ENCODE measurements at regions not wholly inside any gene's neighbourhood (a gene's known extent, or its start where the extent isn't known, plus 50 kb on each side); places are given as distances from the start of the nearest gene placed in this dataset.

DNA sequence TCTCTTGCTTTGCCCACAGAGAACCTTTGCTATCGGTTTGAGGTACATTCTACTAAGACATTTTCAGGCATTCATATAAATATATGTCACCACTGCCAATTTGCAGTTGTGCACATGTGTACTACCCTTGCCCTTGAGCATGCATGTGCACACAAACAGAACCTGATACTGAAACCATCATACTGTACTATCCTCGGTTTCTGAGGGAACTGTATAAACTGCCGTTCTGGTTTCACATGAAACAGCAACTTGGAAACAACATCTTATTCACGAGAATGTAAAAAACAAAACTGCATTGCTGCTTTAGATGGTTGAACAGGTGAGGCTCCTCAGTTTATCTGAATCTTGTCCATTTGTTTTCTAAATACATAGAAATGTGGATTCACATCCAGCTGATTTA lies 151.2 kb upstream of the TMEM170B start:
- no peaks in the 10 kb centered on the region for H3K9me3 ChIP-seq (ENCODE audit: insufficient read depth, low read length, severe bottlenecking)
- no peak for DNase-seq
- H3K4me1 ChIP-seq (ENCODE audit: insufficient read depth, low read length) = peaks cover 19% of the 10 kb centered on the region
- no peak overlapping the region for H3K27ac ChIP-seq (ENCODE audit: low read length)
- H3K4me3 ChIP-seq (ENCODE audit: low read depth in 1 of 2, low read length in 2 of 2) = no peak overlapping the region
- no peak overlapping the region for H3K9ac ChIP-seq (ENCODE audit: low read depth, low read length)
- peaks cover 5% of the 10 kb centered on the region; the same call in 1 of the 2 replicates for H3K79me2 ChIP-seq (ENCODE audit: insufficient read depth, low read length)
- no peak overlapping the region for H2AFZ ChIP-seq (ENCODE audit: low read depth, low read length)
- no peak for TF ChIP-seq EZH2 (IDR thresholded peaks at IDR 0.05; ENCODE audit: borderline replicate concordance, low read depth, low read length, severe bottlenecking)
- TF ChIP-seq, protein P1, sequence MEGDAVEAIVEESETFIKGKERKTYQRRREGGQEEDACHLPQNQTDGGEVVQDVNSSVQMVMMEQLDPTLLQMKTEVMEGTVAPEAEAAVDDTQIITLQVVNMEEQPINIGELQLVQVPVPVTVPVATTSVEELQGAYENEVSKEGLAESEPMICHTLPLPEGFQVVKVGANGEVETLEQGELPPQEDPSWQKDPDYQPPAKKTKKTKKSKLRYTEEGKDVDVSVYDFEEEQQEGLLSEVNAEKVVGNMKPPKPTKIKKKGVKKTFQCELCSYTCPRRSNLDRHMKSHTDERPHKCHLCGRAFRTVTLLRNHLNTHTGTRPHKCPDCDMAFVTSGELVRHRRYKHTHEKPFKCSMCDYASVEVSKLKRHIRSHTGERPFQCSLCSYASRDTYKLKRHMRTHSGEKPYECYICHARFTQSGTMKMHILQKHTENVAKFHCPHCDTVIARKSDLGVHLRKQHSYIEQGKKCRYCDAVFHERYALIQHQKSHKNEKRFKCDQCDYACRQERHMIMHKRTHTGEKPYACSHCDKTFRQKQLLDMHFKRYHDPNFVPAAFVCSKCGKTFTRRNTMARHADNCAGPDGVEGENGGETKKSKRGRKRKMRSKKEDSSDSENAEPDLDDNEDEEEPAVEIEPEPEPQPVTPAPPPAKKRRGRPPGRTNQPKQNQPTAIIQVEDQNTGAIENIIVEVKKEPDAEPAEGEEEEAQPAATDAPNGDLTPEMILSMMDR (IDR thresholded peaks at IDR 0.05; ENCODE audit: borderline replicate concordance, extremely low read depth, low read length, poor library complexity, severe bottlenecking) = no peak
- no peaks in the 10 kb centered on the region for H3K27me3 ChIP-seq (ENCODE audit: insufficient read depth, low read length, poor library complexity)
- no peak overlapping the region for H3K4me2 ChIP-seq (ENCODE audit: insufficient read depth, low read length)
- no peaks in the 10 kb centered on the region for H3K36me3 ChIP-seq (ENCODE audit: insufficient read depth, low read length)
- no peak for ATAC-seq (ENCODE audit: insufficient read depth, low read depth)
- H4K20me1 ChIP-seq (ENCODE audit: insufficient read depth, low read length) = no peaks in the 10 kb centered on the region

DNA sequence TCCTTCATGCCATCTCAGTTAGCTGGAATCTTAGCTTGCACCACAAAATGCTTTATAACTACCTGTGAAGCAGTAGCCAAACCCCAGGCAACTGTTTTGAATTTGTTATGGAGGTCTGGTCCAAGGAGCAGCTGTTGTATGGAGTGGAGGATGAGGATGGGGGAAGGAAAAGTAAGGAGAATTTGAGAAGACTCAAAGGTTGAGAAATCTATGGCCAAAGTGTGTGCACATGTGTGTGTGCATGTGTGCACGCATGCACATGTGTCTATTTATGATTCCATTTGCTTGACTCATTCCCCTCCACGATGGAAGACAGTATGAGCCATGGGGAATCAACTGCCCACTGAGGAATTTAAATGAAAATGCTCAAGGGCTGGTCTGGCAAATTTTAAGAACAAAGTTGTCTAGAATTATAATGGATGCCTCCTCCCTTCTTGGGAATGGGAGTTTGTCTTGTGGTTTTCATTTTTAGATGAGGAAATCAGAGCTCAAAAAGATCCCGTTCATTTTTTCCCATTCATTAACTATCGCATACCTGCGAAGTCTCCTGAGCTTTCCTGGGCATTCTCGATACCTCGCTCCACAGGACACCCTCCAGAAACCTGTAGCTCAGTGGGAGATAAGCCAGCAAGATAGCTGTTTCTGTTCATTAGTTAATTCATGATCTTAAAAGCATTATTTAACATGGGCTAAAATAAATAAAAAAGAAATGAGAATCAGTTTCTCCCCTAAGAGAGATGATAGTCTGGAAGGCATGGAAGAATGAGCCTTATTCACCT lies 152.3 kb upstream of the NEDD9 start:
- Histone ChIP-seq H3K27ac (ENCODE audit: low read length) (no peak overlapping the region), H3K4me1 (ENCODE audit: insufficient read depth, low read length) (peaks cover 28% of the 10 kb centered on the region), H3K4me2 (ENCODE audit: insufficient read depth, low read length) (no peak overlapping the region), H4K20me1 (ENCODE audit: insufficient read depth, low read length) (no peaks in the 10 kb centered on the region), H3K79me2 (ENCODE audit: insufficient read depth, low read length) (peaks cover 16% of the 10 kb centered on the region; the same call in 1 of the 2 replicates), H3K9me3 (ENCODE audit: insufficient read depth, low read length, severe bottlenecking) (no peaks in the 10 kb centered on the region), H3K4me3 (ENCODE audit: low read depth in 1 of 2, low read length in 2 of 2) (no peak overlapping the region), H2AFZ (ENCODE audit: low read depth, low read length) (no peak overlapping the region), H3K36me3 (ENCODE audit: insufficient read depth, low read length) (no peaks in the 10 kb centered on the region), H3K9ac (ENCODE audit: low read depth, low read length) (no peak overlapping the region), H3K27me3 (ENCODE audit: insufficient read depth, low read length, poor library complexity) (no peaks in the 10 kb centered on the region)
- no peak for TF ChIP-seq EZH2 (IDR thresholded peaks at IDR 0.05; ENCODE audit: borderline replicate concordance, low read depth, low read length, severe bottlenecking)
- TF ChIP-seq, protein P1 (IDR thresholded peaks at IDR 0.05; ENCODE audit: borderline replicate concordance, extremely low read depth, low read length, poor library complexity, severe bottlenecking) = no peak
- no peak for ATAC-seq (ENCODE audit: insufficient read depth, low read depth)
- DNase-seq = no peak

DNA sequence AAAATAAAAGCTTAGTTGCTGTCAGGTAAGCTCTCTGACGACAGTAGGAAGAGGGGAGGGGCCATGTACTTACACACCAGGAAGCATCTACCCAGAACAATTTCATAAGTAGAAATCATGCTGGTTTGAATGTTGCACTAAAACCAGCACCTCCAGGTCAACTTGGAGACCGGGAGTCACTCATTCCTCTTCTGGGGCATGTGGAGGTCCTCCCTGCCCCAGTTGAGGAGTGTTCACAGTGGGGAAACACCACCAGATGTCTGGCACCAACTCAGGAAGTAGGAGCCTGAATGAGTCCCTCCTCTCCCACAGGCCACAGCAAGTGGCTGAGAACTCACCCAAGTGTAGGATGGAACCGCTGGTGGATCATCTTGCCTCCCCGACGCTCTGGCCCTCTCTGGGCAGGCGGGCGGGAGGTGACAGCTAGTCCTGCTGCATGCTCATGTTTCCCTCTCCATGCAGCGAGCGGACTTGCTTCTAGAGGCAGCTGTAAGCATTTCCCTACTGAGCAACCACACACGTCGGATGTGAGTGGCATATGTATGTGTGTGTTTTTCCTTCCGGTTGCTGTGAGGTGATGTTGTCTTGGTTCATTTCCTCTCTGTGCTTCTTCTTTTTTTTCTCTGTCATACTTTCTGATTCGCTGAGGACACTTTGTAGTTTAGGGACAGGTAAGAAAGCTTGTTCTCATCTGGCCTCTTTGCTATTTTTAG lies 149.5 kb upstream of the NEDD9 start:
- Histone ChIP-seq H3K4me3 (ENCODE audit: low read depth in 1 of 2, low read length in 2 of 2) (peak overlapping the region; percentile 40 to 78), H3K9me3 (ENCODE audit: insufficient read depth, low read length, severe bottlenecking) (no peaks in the 10 kb centered on the region), H3K4me1 (ENCODE audit: insufficient read depth, low read length) (peaks cover 28% of the 10 kb centered on the region), H2AFZ (ENCODE audit: low read depth, low read length) (peak overlapping the region; percentile 99), H4K20me1 (ENCODE audit: insufficient read depth, low read length) (no peaks in the 10 kb centered on the region), H3K9ac (ENCODE audit: low read depth, low read length) (peak overlapping the region; percentile 64), H3K27ac (ENCODE audit: low read length) (peak overlapping the region; percentile 88), H3K27me3 (ENCODE audit: insufficient read depth, low read length, poor library complexity) (no peaks in the 10 kb centered on the region), H3K4me2 (ENCODE audit: insufficient read depth, low read length) (peak overlapping the region; percentile 93), H3K79me2 (ENCODE audit: insufficient read depth, low read length) (peaks cover 16% of the 10 kb centered on the region; the same call in 1 of the 2 replicates), H3K36me3 (ENCODE audit: insufficient read depth, low read length) (no peaks in the 10 kb centered on the region)
- TF ChIP-seq, protein P1 (IDR thresholded peaks at IDR 0.05; ENCODE audit: borderline replicate concordance, extremely low read depth, low read length, poor library complexity, severe bottlenecking) = peak; percentile 15
- no peak for TF ChIP-seq EZH2 (IDR thresholded peaks at IDR 0.05; ENCODE audit: borderline replicate concordance, low read depth, low read length, severe bottlenecking)
- ATAC-seq (ENCODE audit: insufficient read depth, low read depth) = peak; percentile 97
- DNase-seq = peak; percentile 77
